ENCODE measurements at regions not wholly inside any gene's neighbourhood (a gene's known extent, or its start where the extent isn't known, plus 50 kb on each side); places are given as distances from the start of the nearest gene placed in this dataset.

GRCh38 chr11:70678931-70679900 lies 280.9 kb downstream of the CTTN start:
- 87% methylated on average over 9 of the region's 29 CpGs for WGBS (ENCODE audit: low lambda C conversion rate)
- H3F3A ChIP-seq (replicated peaks; ENCODE audit: insufficient read depth) = no peaks in the 10 kb centered on the region
- POLR2A ChIA-PET = no interaction called here

More at GRCh38 chr11:70678931-70679900, 280.9 kb downstream of the CTTN start:
- Histone ChIP-seq H3K27ac (ENCODE audit: low read depth in 2 of 2, low read length in 1 of 2) (no peak overlapping the region), H3K9ac (no peak overlapping the region), H4K20me1 (ENCODE audit: insufficient read depth) (no peaks in the 10 kb centered on the region), H3K36me3 (replicated peaks in 1 of 2; ENCODE audit: control insufficient read depth in 1 of 2, insufficient read depth in 2 of 2, low read length in 1 of 2) (no peaks in the 10 kb centered on the region), H3K9me2 (no peaks in the 10 kb centered on the region), H3K9me3 (no peaks in the 10 kb centered on the region), H3K27me3 (ENCODE audit: insufficient read depth) (no peaks in the 10 kb centered on the region), H3K4me3 (ENCODE audit: low read depth in 2 of 2, low read length in 1 of 2) (no peak overlapping the region), H2AFZ (ENCODE audit: low read depth) (no peak overlapping the region), H3K79me2 (ENCODE audit: insufficient read depth) (no peaks in the 10 kb centered on the region), H3K4me1 (ENCODE audit: control insufficient read depth in 1 of 2, insufficient read depth in 2 of 2, low read depth in 1 of 2, low read length in 1 of 2) (no peaks in the 10 kb centered on the region; a peak in 1 of 4 replicates), H3K4me2 (no peak overlapping the region)
- no peak for DNase-seq
- CTCF ChIA-PET = interaction anchor here (1.0 kb wide), 1 partner anchor 77 kb away, joined by 3 read pairs; no protein-coding TSS in a partner anchor
- TF ChIP-seq USF1 (IDR thresholded peaks at IDR 0.05; ENCODE audit: borderline replicate concordance, low read depth) (no peak), TCF12 (IDR thresholded peaks at IDR 0.05) (no peak), CHD2 (IDR thresholded peaks at IDR 0.05; ENCODE audit: low read length, partially characterized antibody) (no peak), EZH2phosphoT487 (IDR thresholded peaks at IDR 0.05; ENCODE audit: borderline replicate concordance, low read depth) (no peak), CTCF (IDR thresholded peaks at IDR 0.05) (no peak), REST (IDR thresholded peaks at IDR 0.05; ENCODE audit: low read depth, low read length) (no peak), EP300 (IDR thresholded peaks at IDR 0.05; ENCODE audit: borderline replicate concordance in 1 of 2, low read depth in 1 of 2, low read length in 1 of 2) (no peak), FOSL2 (IDR thresholded peaks at IDR 0.05; ENCODE audit: borderline replicate concordance, low read depth) (no peak), POLR2AphosphoS5 (IDR thresholded peaks at IDR 0.05; ENCODE audit: low read depth, low read length) (no peak), FOXJ3 (CRISPR knock-in tag; IDR thresholded peaks at IDR 0.05) (no peak), NFIC (IDR thresholded peaks at IDR 0.05; ENCODE audit: borderline replicate concordance) (no peak), JUND (IDR thresholded peaks at IDR 0.05) (no peak), GATA2 (CRISPR knock-in tag; IDR thresholded peaks at IDR 0.05) (no peak), TEAD4 (IDR thresholded peaks at IDR 0.05; ENCODE audit: borderline replicate concordance, insufficient read depth) (no peak)

All from SK-N-SH (cell line).